Peyer's patch (tissue), 4 donors: ENCODE measurements at regions not wholly inside any gene's neighbourhood (a gene's known extent, or its start where the extent isn't known, plus 50 kb on each side); places are given as distances from the start of the nearest gene placed in this dataset.

Source experiments
- CTCF ChIP-seq, 6 experiments: fragments of 450-650 bp in 4 of 6; fragments of 200-600 bp in 2 of 6; sonication (generic) in 1 of 6; IDR thresholded peaks; one replicate each; pipeline ENCODE4 v1.5.1; 2017 to 2019; ENCODE audit warnings: antibody characterized with exemption in 6 of 6, mild to moderate bottlenecking in 3 of 6, moderate library complexity in 1 of 6
- POLR2A ChIP-seq, 2 donors: fragments of 450-650 bp; IDR thresholded peaks; one replicate each; pipeline ENCODE4 v1.5.1; 2017; ENCODE audit warnings: antibody characterized with exemption in 2 of 2, mild to moderate bottlenecking in 2 of 2, moderate library complexity in 2 of 2

- TF ChIP-seq POLR2A (IDR thresholded peaks at IDR 0.05) = no peak
- TF ChIP-seq CTCF (IDR thresholded peaks at IDR 0.05) = no peak
Measured at GRCh38 chr4:19838858-19839257, 412.8 kb upstream of the SLIT2 start.
